Mesendoderm (in vitro differentiated cells): ENCODE measurements at regions not wholly inside any gene's neighbourhood (a gene's known extent, or its start where the extent isn't known, plus 50 kb on each side); places are given as distances from the start of the nearest gene placed in this dataset.
A peak's percentile ranks its signal among the peaks of the same experiment; 100 is the strongest.

Experiments
- DNase-seq: peaks from one replicate; pipeline ENCODE4 v3.0.0; 2013
- H2AK5ac ChIP-seq: 2 replicates; pipeline ENCODE4 v1.6.1; 2013; ENCODE audit warnings: low read length, inconsistent platforms
- H2BK120ac ChIP-seq: 2 replicates; pipeline ENCODE4 v1.6.1; 2013; ENCODE audit warnings: low read depth, mild to moderate bottlenecking, low read length, moderate library complexity, mixed read lengths
- H2BK15ac ChIP-seq: replicated peaks from 2 replicates; pipeline ENCODE4 v1.6.1; 2013; ENCODE audit warnings: low read depth, mild to moderate bottlenecking, moderate library complexity
- H2BK5ac ChIP-seq: 2 replicates; pipeline ENCODE4 v1.6.1; 2013; ENCODE audit warnings: low read length, inconsistent platforms
- H3K18ac ChIP-seq: 2 replicates; pipeline ENCODE4 v1.6.1; 2013; ENCODE audit warnings: mild to moderate bottlenecking, low read length, mixed read lengths
- H3K23ac ChIP-seq: one replicate; pipeline ENCODE4 v1.6.1; 2013; ENCODE audit warnings: low read length
- H3K27ac ChIP-seq: 2 replicates; pipeline ENCODE4 v1.5.1; 2013; ENCODE audit warnings: low read depth, mild to moderate bottlenecking, inconsistent platforms, low read length, moderate library complexity
- H3K27me3 ChIP-seq: 2 replicates; pipeline ENCODE4 v1.6.1; 2013; ENCODE audit warnings: low read length, control low read depth, mild to moderate bottlenecking, inconsistent platforms; ENCODE audit not compliant: insufficient read depth, poor library complexity
- H3K36me3 ChIP-seq: 2 replicates; pipeline ENCODE4 v1.6.1; 2013; ENCODE audit warnings: low read length, inconsistent platforms; ENCODE audit not compliant: control insufficient read depth, insufficient read depth
- H3K4ac ChIP-seq: one replicate; pipeline ENCODE4 v1.6.1; 2013; ENCODE audit warnings: low read depth, mild to moderate bottlenecking, low read length, moderate library complexity
- H3K4me1 ChIP-seq: 2 replicates; pipeline ENCODE4 v1.6.1; 2013; ENCODE audit warnings: low read depth, low read length, inconsistent platforms; ENCODE audit not compliant: control insufficient read depth
- H3K4me2 ChIP-seq: 2 replicates; pipeline ENCODE4 v1.6.1; 2013; ENCODE audit warnings: low read length
- H3K4me3 ChIP-seq: 2 replicates; pipeline ENCODE4 v1.5.1; 2013; ENCODE audit warnings: mild to moderate bottlenecking, low read length
- H3K56ac ChIP-seq: one replicate; pipeline ENCODE4 v1.6.1; 2013; ENCODE audit warnings: low read length
- H3K79me1 ChIP-seq: 2 replicates; pipeline ENCODE4 v1.6.1; 2013; ENCODE audit warnings: low read length, inconsistent platforms
- H3K79me2 ChIP-seq: 2 replicates; pipeline ENCODE4 v1.6.1; 2013; ENCODE audit warnings: mild to moderate bottlenecking, low read length; ENCODE audit not compliant: control insufficient read depth, insufficient read depth
- H3K9ac ChIP-seq: 2 replicates; pipeline ENCODE4 v1.6.1; 2013; ENCODE audit warnings: low read length, inconsistent platforms
- H4K5ac ChIP-seq: one replicate; pipeline ENCODE4 v1.6.1; 2013; ENCODE audit warnings: low read length
- H4K8ac ChIP-seq: one replicate; pipeline ENCODE4 v1.6.1; 2013; ENCODE audit warnings: low read depth, mild to moderate bottlenecking, control low read depth, low read length, moderate library complexity
- WGBS: extraction: QIAGEN DNeasy Blood & Tissue Kit; methylation state at CpG from one replicate; pipeline ENCODE4 v1.1.7; 2013; ENCODE audit warnings: low lambda C conversion rate, missing lambda C conversion rate; ENCODE audit not compliant: insufficient coverage; ENCODE audit errors: extremely low coverage; 5-methylcytosine and 5-hydroxymethylcytosine counted together

GRCh38 chr16:64499211-64499610, 622.7 kb downstream of the CDH11 start:
- H2BK5ac ChIP-seq: no peak overlapping the region
- no CpG with 5 or more reads among the region's 1 CpG for WGBS
- no peak overlapping the region for H3K9ac ChIP-seq
- no peak overlapping the region for H3K4me3 ChIP-seq
- H3K23ac ChIP-seq: no peak overlapping the region
- H2BK120ac ChIP-seq: no peak overlapping the region
- H4K5ac ChIP-seq: no peak overlapping the region
- no peaks in the 10 kb centered on the region for H3K4me1 ChIP-seq
- H3K27me3 ChIP-seq: no peaks in the 10 kb centered on the region
- no peak overlapping the region for H3K4ac ChIP-seq
- H2BK15ac ChIP-seq: no peak overlapping the region
- H3K27ac ChIP-seq: no peak overlapping the region
- no peaks in the 10 kb centered on the region for H3K79me2 ChIP-seq
- peak; percentile 92 for DNase-seq
- H3K56ac ChIP-seq: no peak overlapping the region
- no peaks in the 10 kb centered on the region for H3K36me3 ChIP-seq
- H4K8ac ChIP-seq: no peak overlapping the region
- no peak overlapping the region for H3K18ac ChIP-seq
- no peaks in the 10 kb centered on the region for H3K79me1 ChIP-seq
- H2AK5ac ChIP-seq: no peak overlapping the region
- no peak overlapping the region for H3K4me2 ChIP-seq

DNA sequence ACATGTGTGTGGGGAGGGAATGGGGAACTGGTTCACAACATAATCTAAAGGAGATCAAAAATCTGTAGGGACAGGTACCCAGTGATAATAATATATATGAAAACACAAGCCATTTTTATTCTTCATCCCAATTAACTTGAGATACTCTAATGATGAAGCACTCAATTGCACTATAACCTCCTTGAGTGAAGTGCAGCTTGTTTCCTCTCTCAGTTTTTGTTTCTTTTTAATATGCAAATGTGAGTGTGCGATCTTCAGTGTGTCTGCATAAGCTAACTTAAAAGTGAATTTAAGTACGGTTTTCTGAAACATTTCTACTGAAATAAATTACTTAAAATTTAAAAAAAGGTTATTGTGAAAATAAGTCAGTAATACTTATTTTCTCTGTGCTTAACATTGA, 623.5 kb downstream of the CDH11 start:
- Histone ChIP-seq H3K4me2 (no peak overlapping the region), H3K18ac (no peak overlapping the region), H3K27ac (no peak overlapping the region), H3K36me3 (no peaks in the 10 kb centered on the region), H2BK15ac (no peak overlapping the region), H3K79me2 (no peaks in the 10 kb centered on the region), H3K23ac (no peak overlapping the region), H4K8ac (no peak overlapping the region), H3K4ac (no peak overlapping the region), H2BK5ac (no peak overlapping the region), H3K79me1 (no peaks in the 10 kb centered on the region), H3K9ac (no peak overlapping the region), H2AK5ac (no peak overlapping the region), H3K4me3 (no peak overlapping the region), H3K4me1 (no peaks in the 10 kb centered on the region), H2BK120ac (no peak overlapping the region), H4K5ac (no peak overlapping the region), H3K27me3 (no peaks in the 10 kb centered on the region), H3K56ac (no peak overlapping the region)
- WGBS: no CpG with 5 or more reads among the region's 2 CpGs
- DNase-seq: no peak

- no peaks in the 10 kb centered on the region for H3K79me2 ChIP-seq
- no peak overlapping the region for H3K4me2 ChIP-seq
- no peak overlapping the region for H3K27ac ChIP-seq
Observed at GRCh38 chr16:64493709-64494108, 628.2 kb downstream of the CDH11 start.

GRCh38 chr16:64489449-64489848, 632.4 kb downstream of the CDH11 start:
- H3K9ac ChIP-seq: no peak overlapping the region
- no peak overlapping the region for H3K23ac ChIP-seq
- no peak overlapping the region for H3K4me2 ChIP-seq
- H3K36me3 ChIP-seq: no peaks in the 10 kb centered on the region
- no peak overlapping the region for H3K4me3 ChIP-seq
- no peak overlapping the region for H3K18ac ChIP-seq
- WGBS: no CpG with 5 or more reads among the region's 1 CpG
- H4K5ac ChIP-seq: no peak overlapping the region
- no peak overlapping the region for H3K56ac ChIP-seq
- no peaks in the 10 kb centered on the region for H3K4me1 ChIP-seq
- no peak overlapping the region for H2BK120ac ChIP-seq
- H2AK5ac ChIP-seq: no peak overlapping the region
- no peak overlapping the region for H4K8ac ChIP-seq
- no peak overlapping the region for H3K27ac ChIP-seq
- H3K79me1 ChIP-seq: no peaks in the 10 kb centered on the region
- no peak overlapping the region for H2BK15ac ChIP-seq
- H3K79me2 ChIP-seq: no peaks in the 10 kb centered on the region
- DNase-seq: no peak
- no peaks in the 10 kb centered on the region for H3K27me3 ChIP-seq
- H3K4ac ChIP-seq: no peak overlapping the region
- no peak overlapping the region for H2BK5ac ChIP-seq

More at GRCh38 chr16:64493709-64494108, 628.2 kb downstream of the CDH11 start:
- Histone ChIP-seq H3K4me1 (no peaks in the 10 kb centered on the region), H3K79me1 (no peaks in the 10 kb centered on the region), H3K18ac (no peak overlapping the region), H2AK5ac (no peak overlapping the region), H3K9ac (no peak overlapping the region), H3K4ac (no peak overlapping the region), H3K56ac (no peak overlapping the region), H3K27me3 (no peaks in the 10 kb centered on the region), H4K5ac (no peak overlapping the region), H3K23ac (no peak overlapping the region), H3K36me3 (no peaks in the 10 kb centered on the region), H2BK120ac (no peak overlapping the region), H2BK5ac (no peak overlapping the region), H4K8ac (no peak overlapping the region), H3K4me3 (no peak overlapping the region), H2BK15ac (no peak overlapping the region)
- peak; percentile 8 for DNase-seq
- no CpG with 5 or more reads among the region's 2 CpGs for WGBS

DNA sequence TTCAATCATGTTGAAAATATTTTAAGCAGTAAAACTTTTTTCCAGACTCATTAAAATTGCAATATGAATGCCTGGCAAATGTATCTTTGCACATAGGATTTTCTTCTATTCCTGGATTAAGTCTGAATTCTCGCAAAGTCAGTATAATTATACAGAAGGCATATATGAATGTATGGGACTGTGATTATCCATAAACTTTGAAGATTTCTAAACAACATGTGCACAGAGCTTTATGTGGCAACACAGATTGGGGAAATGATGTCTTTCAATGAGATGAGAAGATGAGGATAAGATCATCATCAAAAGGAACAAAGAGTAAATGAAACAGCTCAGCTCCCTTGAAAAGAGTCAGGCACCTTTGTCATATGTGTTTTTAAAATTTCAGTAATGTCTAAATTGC, 635.3 kb downstream of the CDH11 start:
- Histone ChIP-seq H3K9ac (no peak overlapping the region), H3K4ac (no peak overlapping the region), H2BK15ac (no peak overlapping the region), H2AK5ac (no peak overlapping the region), H3K36me3 (no peaks in the 10 kb centered on the region), H3K56ac (no peak overlapping the region), H3K4me2 (no peak overlapping the region), H3K18ac (no peak overlapping the region), H2BK120ac (no peak overlapping the region), H2BK5ac (no peak overlapping the region), H3K4me3 (no peak overlapping the region), H3K79me2 (no peaks in the 10 kb centered on the region), H3K4me1 (no peaks in the 10 kb centered on the region), H4K5ac (no peak overlapping the region), H3K79me1 (no peaks in the 10 kb centered on the region), H3K27me3 (no peaks in the 10 kb centered on the region), H4K8ac (no peak overlapping the region), H3K23ac (no peak overlapping the region), H3K27ac (no peak overlapping the region)
- no CpG with 5 or more reads among the region's 1 CpG for WGBS
- DNase-seq: no peak

GRCh38 chr16:64481497-64481896, 640.4 kb downstream of the CDH11 start:
- H3K4me3 ChIP-seq: no peak overlapping the region
- no peak overlapping the region for H3K27ac ChIP-seq

More at GRCh38 chr16:64481497-64481896, 640.4 kb downstream of the CDH11 start:
- Histone ChIP-seq H3K56ac (no peak overlapping the region), H3K9ac (no peak overlapping the region), H2BK5ac (no peak overlapping the region), H3K18ac (no peak overlapping the region), H3K23ac (no peak overlapping the region), H3K27me3 (no peaks in the 10 kb centered on the region), H4K5ac (no peak overlapping the region), H3K4me1 (no peaks in the 10 kb centered on the region), H4K8ac (no peak overlapping the region), H3K79me1 (no peaks in the 10 kb centered on the region), H3K4ac (no peak overlapping the region), H3K4me2 (no peak overlapping the region), H3K79me2 (no peaks in the 10 kb centered on the region), H2BK15ac (no peak overlapping the region), H3K36me3 (no peaks in the 10 kb centered on the region), H2BK120ac (no peak overlapping the region), H2AK5ac (no peak overlapping the region)
- no CpG with 5 or more reads among the region's 2 CpGs for WGBS
- DNase-seq: peak; percentile 8
